Esophagus squamous epithelium (tissue), 4 donors: ENCODE measurements at regions not wholly inside any gene's neighbourhood (a gene's known extent, or its start where the extent isn't known, plus 50 kb on each side); places are given as distances from the start of the nearest gene placed in this dataset.

Experiments
- POLR2A ChIP-seq, 4 donors: fragments of 450-650 bp; IDR thresholded peaks; one replicate each; pipeline ENCODE4 v1.6.1; 2017; ENCODE audit warnings: antibody characterized with exemption in 4 of 4, mild to moderate bottlenecking in 4 of 4, moderate library complexity in 3 of 4
- TF ChIP-seq, protein P1 (sequence below), 6 experiments: fragments of 450-650 bp in 4 of 6; fragments of 200-600 bp in 2 of 6; sonication (generic) in 2 of 6; IDR thresholded peaks; one replicate each; pipeline ENCODE4 v1.5.1; 2016 to 2019; ENCODE audit warnings: antibody characterized with exemption in 6 of 6, mild to moderate bottlenecking in 4 of 6, moderate library complexity in 4 of 6

DNA sequence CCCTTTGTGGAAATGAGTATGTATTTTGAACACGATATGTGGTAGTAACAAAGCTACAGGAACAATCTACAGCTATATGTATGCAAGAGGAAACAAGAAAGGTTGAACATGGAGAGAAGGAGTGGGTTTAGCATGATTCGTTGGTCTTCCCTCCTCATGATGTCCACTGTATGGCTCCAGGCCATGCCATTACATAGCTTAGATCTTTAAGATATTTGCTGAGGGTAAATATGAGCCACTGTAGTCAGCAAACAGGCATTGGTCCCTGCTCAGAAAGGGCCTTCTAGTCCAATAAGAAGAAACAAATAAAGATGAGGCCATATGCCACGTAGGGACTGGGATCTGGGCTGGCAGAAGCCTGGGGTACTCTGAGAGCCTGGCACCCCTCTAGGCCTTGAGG is 543.2 kb upstream of the SGCD start:
- TF ChIP-seq, protein P1, sequence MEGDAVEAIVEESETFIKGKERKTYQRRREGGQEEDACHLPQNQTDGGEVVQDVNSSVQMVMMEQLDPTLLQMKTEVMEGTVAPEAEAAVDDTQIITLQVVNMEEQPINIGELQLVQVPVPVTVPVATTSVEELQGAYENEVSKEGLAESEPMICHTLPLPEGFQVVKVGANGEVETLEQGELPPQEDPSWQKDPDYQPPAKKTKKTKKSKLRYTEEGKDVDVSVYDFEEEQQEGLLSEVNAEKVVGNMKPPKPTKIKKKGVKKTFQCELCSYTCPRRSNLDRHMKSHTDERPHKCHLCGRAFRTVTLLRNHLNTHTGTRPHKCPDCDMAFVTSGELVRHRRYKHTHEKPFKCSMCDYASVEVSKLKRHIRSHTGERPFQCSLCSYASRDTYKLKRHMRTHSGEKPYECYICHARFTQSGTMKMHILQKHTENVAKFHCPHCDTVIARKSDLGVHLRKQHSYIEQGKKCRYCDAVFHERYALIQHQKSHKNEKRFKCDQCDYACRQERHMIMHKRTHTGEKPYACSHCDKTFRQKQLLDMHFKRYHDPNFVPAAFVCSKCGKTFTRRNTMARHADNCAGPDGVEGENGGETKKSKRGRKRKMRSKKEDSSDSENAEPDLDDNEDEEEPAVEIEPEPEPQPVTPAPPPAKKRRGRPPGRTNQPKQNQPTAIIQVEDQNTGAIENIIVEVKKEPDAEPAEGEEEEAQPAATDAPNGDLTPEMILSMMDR (IDR thresholded peaks at IDR 0.05) = no peak
- TF ChIP-seq POLR2A (IDR thresholded peaks at IDR 0.05) = no peak
